Osteoblast (primary cell): ENCODE measurements at regions not wholly inside any gene's neighbourhood (a gene's known extent, or its start where the extent isn't known, plus 50 kb on each side); places are given as distances from the start of the nearest gene placed in this dataset.

Experiments
- DNase-seq: peaks from one replicate; pipeline ENCODE4 v3.0.0; 2011; ENCODE audit warnings: low spot score, mixed read lengths; ENCODE audit not compliant: insufficient read length; ENCODE audit errors: missing footprints
- H2AFZ ChIP-seq: 2 replicates; pipeline ENCODE4 v1.6.0; 2011; ENCODE audit warnings: mild to moderate bottlenecking, low read length
- H3K27ac ChIP-seq: 2 replicates; pipeline ENCODE4 v1.5.1; 2011; ENCODE audit warnings: mild to moderate bottlenecking, low read depth, low read length, moderate library complexity
- H3K27me3 ChIP-seq: 2 replicates; pipeline ENCODE4 v1.6.0; 2012; ENCODE audit warnings: mild to moderate bottlenecking, control low read depth, inconsistent platforms, low read length, moderate library complexity; ENCODE audit not compliant: insufficient read depth
- H3K36me3 ChIP-seq: 2 replicates; pipeline ENCODE4 v1.5.1; 2011; ENCODE audit warnings: mild to moderate bottlenecking, low read length, control low read depth, moderate library complexity; ENCODE audit not compliant: insufficient read depth
- H3K4me1 ChIP-seq: 2 replicates; pipeline ENCODE4 v1.5.1; 2011; ENCODE audit warnings: mild to moderate bottlenecking, low read length, control low read depth, moderate library complexity; ENCODE audit not compliant: insufficient read depth
- H3K4me2 ChIP-seq: 2 replicates; pipeline ENCODE4 v1.6.0; 2011; ENCODE audit warnings: mild to moderate bottlenecking, low read length; ENCODE audit not compliant: insufficient read depth
- H3K4me3 ChIP-seq: fragments of 200-600 bp; sonication (generic); 3 replicates; pipeline ENCODE4 v1.5.1; 2012; ENCODE audit warnings: mild to moderate bottlenecking, low read length, inconsistent platforms; ENCODE audit not compliant: insufficient read depth
- H3K79me2 ChIP-seq: 2 replicates; pipeline ENCODE4 v1.6.0; 2012; ENCODE audit warnings: mild to moderate bottlenecking, low read length, control low read depth, inconsistent platforms; ENCODE audit not compliant: insufficient read depth
- H3K9me3 ChIP-seq: 2 replicates; pipeline ENCODE4 v1.5.1; 2011; ENCODE audit warnings: low read depth, low read length, control low read depth
- H4K20me1 ChIP-seq: 2 replicates; pipeline ENCODE4 v1.6.0; 2012; ENCODE audit warnings: mild to moderate bottlenecking, low read length, control low read depth; ENCODE audit not compliant: insufficient read depth
- TF ChIP-seq, protein P1 (sequence below): IDR thresholded peaks from 2 replicates; pipeline ENCODE4 v1.5.1; 2011; ENCODE audit warnings: mild to moderate bottlenecking, low read depth, low read length, moderate library complexity; ENCODE audit errors: extremely low read depth

- Histone ChIP-seq H3K79me2 (no peaks in the 10 kb centered on the region), H3K4me2 (no peak overlapping the region), H3K4me3 (no peak overlapping the region), H3K27me3 (no peaks in the 10 kb centered on the region), H3K4me1 (peaks cover 42% of the 10 kb centered on the region), H3K36me3 (no peaks in the 10 kb centered on the region), H2AFZ (no peak overlapping the region), H3K27ac (peak overlapping the region; percentile 32), H3K9me3 (no peaks in the 10 kb centered on the region), H4K20me1 (no peaks in the 10 kb centered on the region)
- TF ChIP-seq, protein P1, sequence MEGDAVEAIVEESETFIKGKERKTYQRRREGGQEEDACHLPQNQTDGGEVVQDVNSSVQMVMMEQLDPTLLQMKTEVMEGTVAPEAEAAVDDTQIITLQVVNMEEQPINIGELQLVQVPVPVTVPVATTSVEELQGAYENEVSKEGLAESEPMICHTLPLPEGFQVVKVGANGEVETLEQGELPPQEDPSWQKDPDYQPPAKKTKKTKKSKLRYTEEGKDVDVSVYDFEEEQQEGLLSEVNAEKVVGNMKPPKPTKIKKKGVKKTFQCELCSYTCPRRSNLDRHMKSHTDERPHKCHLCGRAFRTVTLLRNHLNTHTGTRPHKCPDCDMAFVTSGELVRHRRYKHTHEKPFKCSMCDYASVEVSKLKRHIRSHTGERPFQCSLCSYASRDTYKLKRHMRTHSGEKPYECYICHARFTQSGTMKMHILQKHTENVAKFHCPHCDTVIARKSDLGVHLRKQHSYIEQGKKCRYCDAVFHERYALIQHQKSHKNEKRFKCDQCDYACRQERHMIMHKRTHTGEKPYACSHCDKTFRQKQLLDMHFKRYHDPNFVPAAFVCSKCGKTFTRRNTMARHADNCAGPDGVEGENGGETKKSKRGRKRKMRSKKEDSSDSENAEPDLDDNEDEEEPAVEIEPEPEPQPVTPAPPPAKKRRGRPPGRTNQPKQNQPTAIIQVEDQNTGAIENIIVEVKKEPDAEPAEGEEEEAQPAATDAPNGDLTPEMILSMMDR = no peak
- no peak for DNase-seq
Observed at GRCh38 chr20:50310673-50311051, 120.0 kb downstream of the CEBPB start.

- Histone ChIP-seq H3K4me2 (no peak overlapping the region), H3K4me3 (no peak overlapping the region), H3K27ac (peak overlapping the region; percentile 32), H2AFZ (no peak overlapping the region), H3K36me3 (no peaks in the 10 kb centered on the region), H3K4me1 (peaks cover 34% of the 10 kb centered on the region), H3K79me2 (no peaks in the 10 kb centered on the region), H3K9me3 (no peaks in the 10 kb centered on the region), H3K27me3 (no peaks in the 10 kb centered on the region), H4K20me1 (no peaks in the 10 kb centered on the region)
- peak; percentile 56 for DNase-seq
- TF ChIP-seq, protein P1 = no peak
Observed at GRCh38 chr20:50311308-50312001, 120.8 kb downstream of the CEBPB start.

- TF ChIP-seq, protein P1 = no peak
Observed at GRCh38 chr20:50312002-50312681, 121.5 kb downstream of the CEBPB start.

DNA sequence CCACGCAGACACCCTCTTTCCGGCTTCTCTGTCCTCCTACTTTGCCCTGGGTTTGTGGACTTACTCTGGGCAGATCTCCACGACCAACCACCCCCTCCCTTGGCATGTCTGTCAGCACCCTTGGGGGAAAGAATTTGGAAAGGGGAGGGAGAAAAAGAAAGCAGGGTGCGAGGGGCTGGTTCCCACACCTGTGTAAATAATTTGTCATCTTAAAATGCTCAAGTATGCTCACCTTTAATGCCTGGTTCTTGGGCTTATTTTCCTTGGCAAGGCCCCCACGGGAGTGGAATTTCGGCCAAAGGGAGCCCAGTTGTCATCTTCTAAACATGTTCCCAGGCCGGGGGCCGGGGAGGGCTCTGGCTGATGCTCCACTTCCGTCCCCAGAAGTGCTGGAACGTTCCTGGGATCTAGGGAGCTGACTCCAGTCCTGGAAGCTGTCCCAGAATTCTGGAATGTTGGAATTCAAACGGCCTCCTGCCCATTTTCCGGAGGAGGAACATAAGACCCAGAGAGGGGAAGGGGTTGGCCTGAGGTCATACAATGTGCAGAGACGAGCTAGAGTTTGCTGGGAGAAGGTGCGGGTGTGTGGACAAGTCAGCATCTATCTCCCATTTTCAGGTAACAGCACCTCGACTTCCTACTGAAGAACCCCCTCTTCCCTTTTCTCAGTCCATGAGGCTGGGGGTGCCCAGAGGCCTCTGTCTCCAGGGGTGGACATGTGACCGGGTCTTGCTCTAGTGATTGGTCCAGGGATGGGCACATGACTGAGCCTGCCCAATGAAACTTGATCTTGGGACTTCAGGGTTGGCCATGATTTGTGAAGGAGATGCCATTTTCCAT is 122.3 kb downstream of the CEBPB start:
- no peak overlapping the region for H3K4me3 ChIP-seq
- peaks cover 31% of the 10 kb centered on the region for H3K4me1 ChIP-seq
- no peaks in the 10 kb centered on the region for H4K20me1 ChIP-seq
- peak overlapping the region; percentile 52 for H3K27ac ChIP-seq
- peak overlapping the region; percentile 41 for H2AFZ ChIP-seq
- TF ChIP-seq, protein P1 = no peak
- H3K79me2 ChIP-seq = no peaks in the 10 kb centered on the region
- H3K36me3 ChIP-seq = no peaks in the 10 kb centered on the region
- peak; percentile 89 for DNase-seq
- H3K9me3 ChIP-seq = no peaks in the 10 kb centered on the region
- no peaks in the 10 kb centered on the region for H3K27me3 ChIP-seq
- peak overlapping the region; percentile 55 for H3K4me2 ChIP-seq

More at GRCh38 chr20:50312002-50312681, 121.5 kb downstream of the CEBPB start:
- Histone ChIP-seq H3K4me3 (no peak overlapping the region), H3K27me3 (no peaks in the 10 kb centered on the region), H4K20me1 (no peaks in the 10 kb centered on the region), H3K36me3 (no peaks in the 10 kb centered on the region), H3K9me3 (no peaks in the 10 kb centered on the region), H3K4me1 (peaks cover 31% of the 10 kb centered on the region), H3K4me2 (peak overlapping the region; percentile 55), H3K79me2 (no peaks in the 10 kb centered on the region), H2AFZ (no peak overlapping the region), H3K27ac (peak overlapping the region; percentile 52)
- DNase-seq = no peak
